Activated naive CD8-positive, alpha-beta T cell treated with anti-CD3 and anti-CD28 coated beads, Interleukin-2, amount 50 U/mL, for 16 hours (primary cell): ENCODE measurements at regions not wholly inside any gene's neighbourhood (a gene's known extent, or its start where the extent isn't known, plus 50 kb on each side); places are given as distances from the start of the nearest gene placed in this dataset.
"Not testable (repeated sequence)": the region's sequence is repeated elsewhere in the genome, so short reads cannot be mapped to it uniquely, and the experiment has no call there.

ENCODE experiments used
- DNase-seq: peaks from one replicate; pipeline ENCODE4 v3.0.0-alpha.2; 2020; ENCODE audit warnings: low read depth, low spot score

- no peak for DNase-seq
Observed at GRCh38 chr22:26769663-26770062, 112.3 kb downstream of the MIAT start.

- no peak for DNase-seq
Observed at GRCh38 chr22:26770624-26771023, 113.2 kb downstream of the MIAT start.

- DNase-seq: not testable (repeated sequence)
Observed at GRCh38 chr22:26773054-26773453, 115.7 kb downstream of the MIAT start.

- no peak for DNase-seq
Observed at GRCh38 chr22:26775394-26775793, 118.0 kb downstream of the MIAT start.

GRCh38 chr22:26777156-26777801 is 119.9 kb downstream of the MIAT start:
- no peak for DNase-seq

GRCh38 chr22:26778372-26778771 is 121.0 kb downstream of the MIAT start:
- DNase-seq: no peak

- no peak for DNase-seq
Observed at GRCh38 chr22:26779108-26779507, 121.7 kb downstream of the MIAT start.

- DNase-seq: no peak
Observed at GRCh38 chr22:26779929-26780328, 122.5 kb downstream of the MIAT start.

- no peak for DNase-seq
Observed at GRCh38 chr22:26780521-26780920, 123.1 kb downstream of the MIAT start.

GRCh38 chr22:26781062-26781461 is 123.7 kb downstream of the MIAT start:
- no peak for DNase-seq

GRCh38 chr22:26781596-26781995 is 124.2 kb downstream of the MIAT start:
- DNase-seq: no peak

- no peak for DNase-seq
Observed at GRCh38 chr22:26783885-26784284, 126.5 kb downstream of the MIAT start.

GRCh38 chr22:26784772-26785171 is 127.4 kb downstream of the MIAT start:
- DNase-seq: no peak

- no peak for DNase-seq
Observed at GRCh38 chr22:26785932-26786331, 128.5 kb downstream of the MIAT start.

GRCh38 chr22:26786398-26786797 is 129.0 kb downstream of the MIAT start:
- no peak for DNase-seq

- DNase-seq: no peak
Observed at GRCh38 chr22:26789951-26790350, 132.6 kb downstream of the MIAT start.

- DNase-seq: no peak
Observed at GRCh38 chr22:26792522-26792921, 135.1 kb downstream of the MIAT start.

GRCh38 chr22:26796785-26797184 is 139.4 kb downstream of the MIAT start:
- DNase-seq: no peak

GRCh38 chr22:26797910-26798309 is 140.5 kb downstream of the MIAT start:
- no peak for DNase-seq

GRCh38 chr22:26798462-26799065 is 141.2 kb downstream of the MIAT start:
- no peak for DNase-seq

GRCh38 chr22:26800858-26801257 is 143.5 kb downstream of the MIAT start:
- no peak for DNase-seq

GRCh38 chr22:26801449-26801848 is 144.1 kb downstream of the MIAT start:
- no peak for DNase-seq

- DNase-seq: no peak
Observed at GRCh38 chr22:26804315-26804714, 146.9 kb downstream of the MIAT start.
